Activated CD4-positive, alpha-beta T cell treated with anti-CD3 and anti-CD28 coated beads, Interleukin-2, amount 50 U/mL, for 4 hours (primary cell): ENCODE measurements at regions not wholly inside any gene's neighbourhood (a gene's known extent, or its start where the extent isn't known, plus 50 kb on each side); places are given as distances from the start of the nearest gene placed in this dataset.

ENCODE experiments used
- DNase-seq, 2 experiments: peaks; one replicate each; pipeline ENCODE4 v3.0.0-alpha.2; 2020

- DNase-seq, result no peak
Measured at GRCh38 chr3:181764544-181764943, 52.8 kb downstream of the SOX2 start.

- no peak for DNase-seq
Measured at GRCh38 chr3:181770296-181770695, 58.6 kb downstream of the SOX2 start.

- no peak for DNase-seq
Measured at GRCh38 chr3:181771120-181771519, 59.4 kb downstream of the SOX2 start.

- no peak for DNase-seq
Measured at GRCh38 chr3:181772166-181772565, 60.4 kb downstream of the SOX2 start.

- DNase-seq, result no peak
Measured at GRCh38 chr3:181773921-181774320, 62.2 kb downstream of the SOX2 start.

GRCh38 chr3:181782306-181782954 is 70.7 kb downstream of the SOX2 start:
- DNase-seq, result no peak

GRCh38 chr3:181790561-181790960 is 78.8 kb downstream of the SOX2 start:
- DNase-seq, result no peak

- DNase-seq, result no peak
Measured at GRCh38 chr3:181791056-181791955, 79.6 kb downstream of the SOX2 start.

GRCh38 chr3:181793006-181793405 is 81.3 kb downstream of the SOX2 start:
- no peak for DNase-seq

GRCh38 chr3:181794011-181794790 is 82.5 kb downstream of the SOX2 start:
- no peak for DNase-seq

GRCh38 chr3:181796641-181797040 is 84.9 kb downstream of the SOX2 start:
- DNase-seq, result no peak

GRCh38 chr3:181797431-181797830 is 85.7 kb downstream of the SOX2 start:
- DNase-seq, result no peak

GRCh38 chr3:181805703-181806102 is 94.0 kb downstream of the SOX2 start:
- no peak for DNase-seq

GRCh38 chr3:181808053-181808452 is 96.3 kb downstream of the SOX2 start:
- DNase-seq, result no peak

- no peak for DNase-seq
Measured at GRCh38 chr3:181823716-181824115, 112.0 kb downstream of the SOX2 start.

- DNase-seq, result no peak
Measured at GRCh38 chr3:181824961-181825360, 113.2 kb downstream of the SOX2 start.

- DNase-seq, result no peak
Measured at GRCh38 chr3:181839039-181839915, 127.6 kb downstream of the SOX2 start.

GRCh38 chr3:181839916-181840297 is 128.2 kb downstream of the SOX2 start:
- no peak for DNase-seq

GRCh38 chr3:181844211-181844610 is 132.5 kb downstream of the SOX2 start:
- no peak for DNase-seq

GRCh38 chr3:181847276-181847675 is 135.6 kb downstream of the SOX2 start:
- no peak for DNase-seq

- no peak for DNase-seq
Measured at GRCh38 chr3:181851063-181851462, 139.3 kb downstream of the SOX2 start.

GRCh38 chr3:181855825-181856224 is 144.1 kb downstream of the SOX2 start:
- DNase-seq, result no peak

- no peak for DNase-seq
Measured at GRCh38 chr3:181859518-181859917, 147.8 kb downstream of the SOX2 start.
